ENCODE measurements at regions not wholly inside any gene's neighbourhood (a gene's known extent, or its start where the extent isn't known, plus 50 kb on each side); places are given as distances from the start of the nearest gene placed in this dataset.

- TF ChIP-seq, protein P1, sequence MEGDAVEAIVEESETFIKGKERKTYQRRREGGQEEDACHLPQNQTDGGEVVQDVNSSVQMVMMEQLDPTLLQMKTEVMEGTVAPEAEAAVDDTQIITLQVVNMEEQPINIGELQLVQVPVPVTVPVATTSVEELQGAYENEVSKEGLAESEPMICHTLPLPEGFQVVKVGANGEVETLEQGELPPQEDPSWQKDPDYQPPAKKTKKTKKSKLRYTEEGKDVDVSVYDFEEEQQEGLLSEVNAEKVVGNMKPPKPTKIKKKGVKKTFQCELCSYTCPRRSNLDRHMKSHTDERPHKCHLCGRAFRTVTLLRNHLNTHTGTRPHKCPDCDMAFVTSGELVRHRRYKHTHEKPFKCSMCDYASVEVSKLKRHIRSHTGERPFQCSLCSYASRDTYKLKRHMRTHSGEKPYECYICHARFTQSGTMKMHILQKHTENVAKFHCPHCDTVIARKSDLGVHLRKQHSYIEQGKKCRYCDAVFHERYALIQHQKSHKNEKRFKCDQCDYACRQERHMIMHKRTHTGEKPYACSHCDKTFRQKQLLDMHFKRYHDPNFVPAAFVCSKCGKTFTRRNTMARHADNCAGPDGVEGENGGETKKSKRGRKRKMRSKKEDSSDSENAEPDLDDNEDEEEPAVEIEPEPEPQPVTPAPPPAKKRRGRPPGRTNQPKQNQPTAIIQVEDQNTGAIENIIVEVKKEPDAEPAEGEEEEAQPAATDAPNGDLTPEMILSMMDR (IDR thresholded peaks at IDR 0.05; ENCODE audit: low read depth, low read length, missing input control): no peak
- TF ChIP-seq, protein P2, sequence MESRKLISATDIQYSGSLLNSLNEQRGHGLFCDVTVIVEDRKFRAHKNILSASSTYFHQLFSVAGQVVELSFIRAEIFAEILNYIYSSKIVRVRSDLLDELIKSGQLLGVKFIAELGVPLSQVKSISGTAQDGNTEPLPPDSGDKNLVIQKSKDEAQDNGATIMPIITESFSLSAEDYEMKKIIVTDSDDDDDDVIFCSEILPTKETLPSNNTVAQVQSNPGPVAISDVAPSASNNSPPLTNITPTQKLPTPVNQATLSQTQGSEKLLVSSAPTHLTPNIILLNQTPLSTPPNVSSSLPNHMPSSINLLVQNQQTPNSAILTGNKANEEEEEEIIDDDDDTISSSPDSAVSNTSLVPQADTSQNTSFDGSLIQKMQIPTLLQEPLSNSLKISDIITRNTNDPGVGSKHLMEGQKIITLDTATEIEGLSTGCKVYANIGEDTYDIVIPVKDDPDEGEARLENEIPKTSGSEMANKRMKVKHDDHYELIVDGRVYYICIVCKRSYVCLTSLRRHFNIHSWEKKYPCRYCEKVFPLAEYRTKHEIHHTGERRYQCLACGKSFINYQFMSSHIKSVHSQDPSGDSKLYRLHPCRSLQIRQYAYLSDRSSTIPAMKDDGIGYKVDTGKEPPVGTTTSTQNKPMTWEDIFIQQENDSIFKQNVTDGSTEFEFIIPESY (IDR thresholded peaks at IDR 0.05): no peak
- TF ChIP-seq YY1 (IDR thresholded peaks at IDR 0.05) (no peak), GABPA (IDR thresholded peaks at IDR 0.05 in 1 of 2, conservative IDR thresholded peaks at IDR 0.05 in 1 of 2) (no peak)
Observed at GRCh38 chr10:128979405-128979804, 487.6 kb upstream of the MGMT start.

Measured in liver (tissue), 3 donors.